ENCODE measurements at regions not wholly inside any gene's neighbourhood (a gene's known extent, or its start where the extent isn't known, plus 50 kb on each side); places are given as distances from the start of the nearest gene placed in this dataset.

DNA sequence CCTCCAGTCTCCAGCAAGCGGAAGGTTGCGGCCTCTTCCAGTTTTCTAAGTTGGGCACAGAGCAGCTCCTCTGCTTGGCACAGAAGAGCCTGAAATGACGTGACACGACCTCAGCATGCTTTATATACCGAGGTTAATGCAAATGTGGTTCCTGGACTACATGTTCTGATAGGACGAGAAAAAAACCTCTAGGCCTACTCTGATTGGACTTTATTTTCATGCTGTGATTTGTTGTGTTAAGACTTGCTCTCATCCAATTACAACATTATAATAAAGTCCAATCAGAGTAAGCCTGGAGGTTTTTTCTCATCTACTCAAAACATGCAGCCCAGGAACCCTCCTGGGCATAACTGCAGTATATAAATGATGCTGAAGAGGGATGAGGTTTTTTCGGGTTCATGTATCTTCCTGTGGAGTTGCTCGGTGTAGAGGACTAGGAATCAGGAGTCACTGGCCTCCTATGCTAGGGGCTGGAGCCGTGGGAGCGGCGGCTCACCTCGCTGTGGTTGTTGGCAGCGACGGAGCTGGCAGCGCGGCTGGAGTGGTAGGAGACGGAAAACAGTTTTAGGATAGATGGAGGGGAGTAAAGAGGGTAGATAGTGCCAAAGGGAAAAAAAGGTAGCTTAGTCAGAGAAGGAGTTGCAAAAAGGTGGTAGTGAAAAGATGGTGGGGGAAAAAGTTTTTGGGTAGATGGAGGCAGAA is 878.0 kb downstream of the KCNJ18 start:
- no peak for TF ChIP-seq SMC3 (IDR thresholded peaks at IDR 0.05)
- no peak for TF ChIP-seq MYC (IDR thresholded peaks at IDR 0.05; ENCODE audit: borderline replicate concordance, low read length)
- TF ChIP-seq KDM1A (IDR thresholded peaks at IDR 0.05; ENCODE audit: low read depth): no peak
- TF ChIP-seq POLR2A (IDR thresholded peaks at IDR 0.05; ENCODE audit: low read length): no peak
- TF ChIP-seq, protein P1, sequence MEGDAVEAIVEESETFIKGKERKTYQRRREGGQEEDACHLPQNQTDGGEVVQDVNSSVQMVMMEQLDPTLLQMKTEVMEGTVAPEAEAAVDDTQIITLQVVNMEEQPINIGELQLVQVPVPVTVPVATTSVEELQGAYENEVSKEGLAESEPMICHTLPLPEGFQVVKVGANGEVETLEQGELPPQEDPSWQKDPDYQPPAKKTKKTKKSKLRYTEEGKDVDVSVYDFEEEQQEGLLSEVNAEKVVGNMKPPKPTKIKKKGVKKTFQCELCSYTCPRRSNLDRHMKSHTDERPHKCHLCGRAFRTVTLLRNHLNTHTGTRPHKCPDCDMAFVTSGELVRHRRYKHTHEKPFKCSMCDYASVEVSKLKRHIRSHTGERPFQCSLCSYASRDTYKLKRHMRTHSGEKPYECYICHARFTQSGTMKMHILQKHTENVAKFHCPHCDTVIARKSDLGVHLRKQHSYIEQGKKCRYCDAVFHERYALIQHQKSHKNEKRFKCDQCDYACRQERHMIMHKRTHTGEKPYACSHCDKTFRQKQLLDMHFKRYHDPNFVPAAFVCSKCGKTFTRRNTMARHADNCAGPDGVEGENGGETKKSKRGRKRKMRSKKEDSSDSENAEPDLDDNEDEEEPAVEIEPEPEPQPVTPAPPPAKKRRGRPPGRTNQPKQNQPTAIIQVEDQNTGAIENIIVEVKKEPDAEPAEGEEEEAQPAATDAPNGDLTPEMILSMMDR (IDR thresholded peaks at IDR 0.05): no peak
- no peak for TF ChIP-seq CBX2 (IDR thresholded peaks at IDR 0.05; ENCODE audit: borderline replicate concordance, low read depth)
- TF ChIP-seq, protein P2, sequence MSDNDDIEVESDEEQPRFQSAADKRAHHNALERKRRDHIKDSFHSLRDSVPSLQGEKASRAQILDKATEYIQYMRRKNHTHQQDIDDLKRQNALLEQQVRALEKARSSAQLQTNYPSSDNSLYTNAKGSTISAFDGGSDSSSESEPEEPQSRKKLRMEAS (IDR thresholded peaks at IDR 0.05): no peak
- TF ChIP-seq RAD21 (conservative IDR thresholded peaks at IDR 0.05 in 1 of 2, IDR thresholded peaks at IDR 0.05 in 1 of 2): no peak
- TF ChIP-seq CHD4 (IDR thresholded peaks at IDR 0.05; ENCODE audit: borderline replicate concordance): no peak
